ENCODE measurements at regions not wholly inside any gene's neighbourhood (a gene's known extent, or its start where the extent isn't known, plus 50 kb on each side); places are given as distances from the start of the nearest gene placed in this dataset.

GRCh38 chr5:179410291-179411160, 65.3 kb upstream of the ADAMTS2 start:
- TF ChIP-seq GATA2 (IDR thresholded peaks at IDR 0.05; ENCODE audit: low read depth, low read length), result peak; percentile 21; the same call in 1 of the 2 replicates
- TF ChIP-seq GATA3 (IDR thresholded peaks at IDR 0.05; ENCODE audit: low read depth, low read length), result no peak
